Lower leg skin (tissue), 3 donors: ENCODE measurements at regions not wholly inside any gene's neighbourhood (a gene's known extent, or its start where the extent isn't known, plus 50 kb on each side); places are given as distances from the start of the nearest gene placed in this dataset.

Source experiments
- CTCF ChIP-seq, 3 donors: fragments of 450-650 bp; IDR thresholded peaks; one replicate each; pipeline ENCODE4 v1.5.1; 2016; ENCODE audit warnings: antibody characterized with exemption in 3 of 3, mild to moderate bottlenecking in 3 of 3, moderate library complexity in 2 of 3
- POLR2A ChIP-seq, 2 donors: fragments of 450-650 bp; IDR thresholded peaks; one replicate each; pipeline ENCODE4 v1.6.1; 2016 to 2017; ENCODE audit warnings: antibody characterized with exemption in 2 of 2, mild to moderate bottlenecking in 1 of 2, moderate library complexity in 1 of 2

GRCh38 chr5:133663397-133664054 lies 51.2 kb upstream of the FSTL4 start:
- TF ChIP-seq CTCF (IDR thresholded peaks at IDR 0.05), result no peak
- TF ChIP-seq POLR2A (IDR thresholded peaks at IDR 0.05), result no peak
